ENCODE measurements at regions not wholly inside any gene's neighbourhood (a gene's known extent, or its start where the extent isn't known, plus 50 kb on each side); places are given as distances from the start of the nearest gene placed in this dataset.
"Not testable (repeated sequence)": the region's sequence is repeated elsewhere in the genome, so short reads cannot be mapped to it uniquely, and the experiment has no call there.

- not testable (repeated sequence) for DNase-seq (ENCODE audit: low read depth in 2 of 2)
Observed at GRCh38 chr14:22200131-22200530, 388.9 kb downstream of the DAD1 start.

- no peak for DNase-seq (ENCODE audit: low read depth in 2 of 2)
Observed at GRCh38 chr14:22194664-22195063, 394.4 kb downstream of the DAD1 start.

- DNase-seq (ENCODE audit: low read depth in 2 of 2) = no peak
Observed at GRCh38 chr14:22190411-22191191, 398.4 kb downstream of the DAD1 start.

DNA sequence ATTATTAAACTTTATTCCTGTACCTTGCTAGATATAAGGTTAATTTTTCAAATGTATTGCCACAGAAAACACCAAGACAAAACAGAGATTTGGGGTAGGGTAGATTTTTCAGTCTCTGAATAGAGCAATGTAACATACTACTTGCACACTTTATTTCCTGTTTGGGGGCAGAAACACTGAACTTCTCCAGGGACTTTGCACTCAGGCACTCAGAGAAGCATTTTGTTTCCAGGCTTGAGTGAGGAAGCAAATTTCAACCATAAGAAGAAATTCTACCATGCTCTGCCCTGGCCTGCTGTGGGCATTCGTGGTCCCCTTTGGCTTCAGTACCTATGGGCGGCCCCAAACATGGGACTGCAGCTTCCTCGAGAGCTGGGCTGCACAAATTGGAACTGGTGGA, 399.1 kb downstream of the DAD1 start:
- DNase-seq (ENCODE audit: low read depth in 2 of 2) = no peak

GRCh38 chr14:22188318-22188717, 400.7 kb downstream of the DAD1 start:
- DNase-seq (ENCODE audit: low read depth in 2 of 2) = no peak

- DNase-seq (ENCODE audit: low read depth in 2 of 2) = no peak
Observed at GRCh38 chr14:22185789-22186188, 403.2 kb downstream of the DAD1 start.

DNA sequence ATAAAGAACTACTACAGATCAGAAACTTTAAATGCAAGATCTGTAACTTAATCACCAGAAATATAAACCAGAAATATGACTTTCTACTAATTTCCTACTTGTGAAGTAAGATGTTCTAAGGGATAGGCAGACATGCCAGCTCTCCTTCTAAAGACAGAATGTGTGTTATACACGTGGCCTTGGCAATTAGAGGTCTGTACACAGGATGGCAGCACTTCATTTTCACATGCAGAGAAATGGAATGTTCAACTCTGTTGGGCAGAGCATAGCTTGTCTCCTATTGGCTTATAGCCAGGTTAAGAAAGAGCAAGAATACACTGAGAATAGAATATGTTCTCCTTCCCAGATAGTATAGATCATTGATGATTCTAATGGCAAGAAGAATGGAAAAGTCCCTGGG, 403.8 kb downstream of the DAD1 start:
- DNase-seq (ENCODE audit: low read depth in 2 of 2) = no peak

- DNase-seq (ENCODE audit: low read depth in 2 of 2) = no peak
Observed at GRCh38 chr14:22184830-22185168, 404.2 kb downstream of the DAD1 start.

DNA sequence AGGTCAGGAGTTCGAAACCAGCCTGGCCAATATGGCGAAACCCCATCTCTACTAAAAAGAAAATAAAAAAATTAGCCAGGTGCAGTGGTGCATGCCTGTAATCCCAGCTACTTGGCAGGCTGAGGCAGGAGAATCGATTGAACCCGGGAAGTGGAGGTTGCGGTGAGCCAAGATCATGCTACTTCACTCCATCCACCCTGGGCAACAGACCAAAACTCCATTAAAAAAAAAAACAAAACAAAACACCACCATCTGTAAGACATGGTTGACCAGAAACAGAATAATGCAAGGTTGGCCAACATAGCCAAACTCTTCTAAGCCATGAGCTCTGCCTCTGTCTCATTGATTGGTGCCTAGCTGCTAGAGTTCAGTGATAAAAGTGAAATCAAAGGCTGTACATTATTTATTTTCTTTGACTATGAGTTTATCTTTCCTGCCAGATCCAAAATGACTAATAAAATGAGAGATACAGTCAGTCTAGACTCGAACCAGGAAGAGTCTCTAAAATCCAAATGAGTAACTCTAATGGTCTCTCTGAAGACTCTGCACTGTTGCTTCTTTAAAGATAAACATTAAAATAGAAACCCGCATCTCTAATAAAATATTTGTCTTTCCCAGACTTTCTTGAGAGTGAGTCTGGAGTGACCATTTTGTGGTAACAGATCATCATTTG, 404.7 kb downstream of the DAD1 start:
- DNase-seq (ENCODE audit: low read depth in 2 of 2) = no peak

DNA sequence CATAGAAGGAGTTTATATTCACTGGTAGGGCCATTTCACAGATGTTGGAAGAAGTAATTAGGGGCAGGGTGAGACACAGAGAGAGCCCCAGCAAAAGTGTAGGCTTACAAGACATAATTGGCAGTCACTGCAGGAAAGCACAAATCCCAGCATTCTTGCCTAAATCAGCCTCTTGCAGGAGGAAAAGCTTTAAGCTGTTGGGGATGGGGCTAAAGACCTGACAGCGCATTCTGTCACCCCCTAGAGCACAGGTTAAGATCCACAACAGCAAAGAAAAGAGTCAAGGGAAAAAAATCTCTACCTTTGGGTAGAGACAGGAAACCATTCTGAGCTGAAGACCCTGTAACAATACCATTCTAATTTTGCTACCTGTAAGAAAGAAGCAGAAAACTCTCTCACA, 409.0 kb downstream of the DAD1 start:
- DNase-seq (ENCODE audit: low read depth in 2 of 2) = no peak

GRCh38 chr14:22179190-22179589, 409.8 kb downstream of the DAD1 start:
- no peak for DNase-seq (ENCODE audit: low read depth in 2 of 2)

- DNase-seq (ENCODE audit: low read depth in 2 of 2) = no peak
Observed at GRCh38 chr14:22178333-22178839, 410.6 kb downstream of the DAD1 start.

GRCh38 chr14:22177870-22178269, 411.2 kb downstream of the DAD1 start:
- DNase-seq (ENCODE audit: low read depth in 2 of 2) = no peak

DNA sequence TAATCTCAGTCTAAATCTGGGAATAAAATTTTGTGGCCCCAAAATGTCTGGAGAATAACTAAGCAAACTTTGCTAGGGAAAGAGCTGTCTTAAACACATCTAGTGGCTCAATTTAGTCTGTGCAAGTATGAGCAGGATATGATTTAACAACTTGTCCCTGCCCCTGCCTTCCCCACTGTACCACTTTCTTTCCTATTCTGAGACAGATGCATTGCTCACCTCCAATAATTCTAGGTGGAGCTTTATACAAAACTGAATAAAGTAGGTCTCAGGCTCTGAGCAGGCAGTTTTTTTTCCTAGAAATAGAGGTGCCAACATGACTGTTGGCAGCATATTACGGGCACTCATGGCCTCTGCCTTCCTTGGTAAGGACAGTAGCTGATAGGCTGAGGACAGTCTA, 412.1 kb downstream of the DAD1 start:
- no peak for DNase-seq (ENCODE audit: low read depth in 2 of 2)

DNA sequence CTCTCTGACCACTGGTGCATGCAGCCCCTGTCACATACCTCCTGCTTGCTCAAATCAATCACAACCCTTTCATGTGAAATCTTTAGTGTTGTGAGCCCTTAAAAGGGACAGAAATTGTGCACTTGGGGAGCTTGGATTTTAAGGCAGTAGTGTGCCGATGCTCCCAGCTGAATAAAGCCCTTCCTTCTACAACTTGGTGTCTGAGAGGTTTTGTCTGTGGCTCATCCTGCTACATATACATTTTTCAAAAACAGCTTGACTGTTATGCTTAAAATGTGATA, 413.8 kb downstream of the DAD1 start:
- DNase-seq (ENCODE audit: low read depth in 2 of 2) = not testable (repeated sequence)

- no peak for DNase-seq (ENCODE audit: low read depth in 2 of 2)
Observed at GRCh38 chr14:22174412-22175277, 414.4 kb downstream of the DAD1 start.

DNA sequence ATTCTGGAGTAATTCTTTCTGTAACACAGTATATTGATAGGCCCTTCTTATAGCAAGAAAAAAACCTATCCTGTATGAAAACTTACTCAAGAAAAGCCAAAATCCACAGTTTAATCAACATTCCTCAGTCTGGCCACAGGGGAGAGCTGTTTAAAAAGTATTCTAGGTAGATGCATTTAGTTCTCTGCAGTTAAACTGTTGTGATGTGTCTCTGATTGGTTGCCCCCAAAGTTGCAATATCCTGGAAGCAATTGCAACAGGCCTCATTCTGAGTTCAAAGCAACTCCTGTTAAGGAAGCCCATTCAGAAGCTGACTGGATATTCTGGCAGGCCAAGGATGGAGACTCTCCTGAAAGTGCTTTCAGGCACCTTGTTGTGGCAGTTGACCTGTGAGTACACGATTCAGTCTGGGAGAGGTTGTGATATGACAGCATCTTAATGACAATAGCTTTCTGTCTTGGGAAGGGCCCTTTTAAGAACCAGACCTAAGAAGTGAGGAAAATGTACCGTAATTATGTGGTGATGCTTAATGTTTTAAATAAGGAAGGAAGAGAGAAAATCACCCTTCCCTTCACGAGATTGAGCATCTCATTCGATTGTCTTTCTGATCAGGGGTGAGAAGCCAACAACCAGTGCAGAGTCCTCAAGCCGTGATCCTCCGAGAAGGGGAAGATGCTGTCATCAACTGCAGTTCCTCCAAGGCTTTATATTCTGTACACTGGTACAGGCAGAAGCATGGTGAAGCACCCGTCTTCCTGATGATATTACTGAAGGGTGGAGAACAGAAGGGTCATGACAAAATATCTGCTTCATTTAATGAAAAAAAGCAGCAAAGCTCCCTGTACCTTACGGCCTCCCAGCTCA, 420.7 kb downstream of the DAD1 start:
- no peak for DNase-seq (ENCODE audit: low read depth in 2 of 2)

DNA sequence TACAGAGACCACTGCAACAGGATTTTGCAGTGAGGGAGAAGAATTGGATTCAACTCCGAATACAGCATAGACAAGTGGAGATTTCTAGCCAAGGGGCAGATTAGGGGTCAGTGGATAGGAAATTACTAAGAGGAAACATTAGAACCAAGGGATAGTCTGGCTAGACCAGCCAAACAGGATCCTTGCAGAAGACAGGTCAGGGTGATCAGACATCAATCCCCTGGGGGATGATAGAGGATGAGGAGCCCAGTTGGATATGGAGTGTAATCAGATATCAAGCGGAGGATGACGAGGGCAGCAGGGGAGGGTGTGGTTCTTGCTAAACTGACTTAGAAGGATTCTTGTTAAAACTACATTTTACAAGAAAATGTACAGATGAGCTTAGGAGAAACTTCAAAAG, 424.4 kb downstream of the DAD1 start:
- no peak for DNase-seq (ENCODE audit: low read depth in 2 of 2)

GRCh38 chr14:22163051-22163450, 426.0 kb downstream of the DAD1 start:
- no peak for DNase-seq (ENCODE audit: low read depth in 2 of 2)

DNA sequence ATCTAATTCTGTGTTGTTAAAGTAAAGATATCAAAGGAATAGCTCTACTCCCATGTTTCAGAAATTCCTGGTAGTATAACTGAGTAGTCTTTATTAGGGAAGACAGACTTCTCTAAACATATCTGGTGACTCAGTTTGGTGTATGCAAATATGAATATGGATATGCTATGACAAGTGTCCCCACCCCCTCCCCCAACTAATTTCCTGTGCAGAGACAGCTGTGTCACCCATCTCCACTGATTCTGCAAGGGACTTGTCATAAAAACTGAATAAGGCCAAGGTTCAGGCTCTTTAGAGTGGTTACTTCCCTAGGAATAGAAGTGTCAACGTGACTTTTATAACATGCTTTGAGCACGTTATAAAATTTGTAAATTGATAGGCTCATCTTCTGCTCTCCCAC, 429.1 kb downstream of the DAD1 start:
- DNase-seq (ENCODE audit: low read depth in 2 of 2) = no peak

DNA sequence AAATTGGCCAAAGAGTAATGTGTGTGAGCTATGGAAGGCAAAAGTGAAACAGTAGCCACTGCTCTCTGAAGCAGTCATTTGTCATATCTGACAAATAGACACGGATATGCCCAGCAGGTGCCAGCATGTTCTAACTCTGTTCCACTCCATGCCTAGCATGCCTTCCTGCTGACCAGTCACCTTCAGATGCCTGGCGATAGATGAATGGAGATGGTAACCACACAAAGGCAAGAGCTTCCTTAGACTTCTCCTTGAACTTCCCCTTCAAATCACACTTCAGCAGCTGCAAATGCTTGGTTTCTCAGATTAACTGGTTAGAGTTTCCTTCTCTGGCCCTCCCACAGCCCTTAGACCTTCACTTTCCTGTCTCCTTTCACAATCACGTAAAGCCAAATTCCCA, 429.9 kb downstream of the DAD1 start:
- DNase-seq (ENCODE audit: low read depth in 2 of 2) = no peak

- DNase-seq (ENCODE audit: low read depth in 2 of 2) = no peak
Observed at GRCh38 chr14:22158560-22158959, 430.5 kb downstream of the DAD1 start.
